Mesenchymal stem cell (in vitro differentiated cells and primary cell): ENCODE measurements at regions not wholly inside any gene's neighbourhood (a gene's known extent, or its start where the extent isn't known, plus 50 kb on each side); places are given as distances from the start of the nearest gene placed in this dataset.

Experiments used
- DNase-seq: peaks from one replicate; pipeline ENCODE4 v3.0.0-alpha.2; 2013
- H2AFZ ChIP-seq: one replicate; pipeline ENCODE4 v1.6.1; 2013; ENCODE audit warnings: low read depth, mild to moderate bottlenecking, control low read depth, inconsistent platforms, low read length, moderate library complexity
- H2AK5ac ChIP-seq: 2 replicates; pipeline ENCODE4 v1.6.1; 2013; ENCODE audit warnings: low read length, moderate library complexity, mild to moderate bottlenecking, inconsistent platforms; ENCODE audit not compliant: severe bottlenecking
- H2BK120ac ChIP-seq: one replicate; pipeline ENCODE4 v1.6.1; 2013; ENCODE audit warnings: low read depth, mild to moderate bottlenecking, inconsistent platforms, low read length, moderate library complexity
- H2BK12ac ChIP-seq, 2 experiments: one replicate each; pipeline ENCODE4 v1.6.1; 2013; ENCODE audit warnings: inconsistent platforms in 2 of 2, low read length in 2 of 2, mild to moderate bottlenecking in 2 of 2, moderate library complexity in 2 of 2, control low read depth in 1 of 2
- H2BK15ac ChIP-seq: one replicate; pipeline ENCODE4 v1.6.1; 2013; ENCODE audit warnings: mild to moderate bottlenecking, low read depth, inconsistent platforms; ENCODE audit not compliant: poor library complexity, severe bottlenecking
- H2BK5ac ChIP-seq: 2 replicates; pipeline ENCODE4 v1.6.1; 2013; ENCODE audit warnings: low read depth, mild to moderate bottlenecking, low read length, control low read depth, inconsistent platforms; ENCODE audit not compliant: poor library complexity, severe bottlenecking
- H3K14ac ChIP-seq, 2 experiments: one replicate each; pipeline ENCODE4 v1.6.1; 2013; ENCODE audit warnings: inconsistent platforms in 2 of 2, low read length in 2 of 2, control low read depth in 1 of 2, mild to moderate bottlenecking in 1 of 2, moderate library complexity in 1 of 2
- H3K18ac ChIP-seq, 2 experiments: one replicate each; pipeline ENCODE4 v1.6.1; 2013; ENCODE audit warnings: inconsistent platforms in 2 of 2, low read length in 2 of 2, control low read depth in 1 of 2, low read depth in 1 of 2, mild to moderate bottlenecking in 1 of 2
- H3K23ac ChIP-seq, 2 experiments: one replicate each; pipeline ENCODE4 v1.6.1; 2013; ENCODE audit warnings: inconsistent platforms in 2 of 2, low read length in 2 of 2, mild to moderate bottlenecking in 2 of 2, moderate library complexity in 2 of 2, control low read depth in 1 of 2
- H3K27ac ChIP-seq: 2 replicates; pipeline ENCODE4 v1.5.1; 2013; ENCODE audit warnings: mild to moderate bottlenecking, moderate library complexity, low read length, control low read depth, inconsistent platforms; ENCODE audit not compliant: poor library complexity, severe bottlenecking
- H3K27me3 ChIP-seq, 2 experiments: 2 replicates each; pipeline versions ENCODE4 v1.6.1 to v1.7.0; 2013; ENCODE audit warnings: low read length in 2 of 2, mild to moderate bottlenecking in 2 of 2, moderate library complexity in 2 of 2, control low read depth in 1 of 2, inconsistent platforms in 1 of 2; ENCODE audit not compliant: control insufficient read depth in 1 of 2, insufficient read depth in 1 of 2
- H3K36me3 ChIP-seq, 2 experiments: 2 replicates each; pipeline versions ENCODE4 v1.6.1 to v1.7.0; 2013; ENCODE audit warnings: low read length in 2 of 2, control low read depth in 1 of 2, inconsistent platforms in 1 of 2, low read depth in 1 of 2, mild to moderate bottlenecking in 1 of 2; ENCODE audit not compliant: insufficient read depth in 2 of 2, control insufficient read depth in 1 of 2
- H3K4ac ChIP-seq, 2 experiments: one replicate each; pipeline ENCODE4 v1.6.1; 2013; ENCODE audit warnings: inconsistent platforms in 2 of 2, low read length in 2 of 2, mild to moderate bottlenecking in 2 of 2, moderate library complexity in 2 of 2, control low read depth in 1 of 2, low read depth in 1 of 2
- H3K4me1 ChIP-seq: 2 replicates; pipeline ENCODE4 v1.6.1; 2013; ENCODE audit warnings: low read depth, low read length, control low read depth; ENCODE audit not compliant: control insufficient read depth, insufficient read depth
- H3K4me2 ChIP-seq: 2 replicates; pipeline ENCODE4 v1.6.1; 2013; ENCODE audit warnings: low read length, mild to moderate bottlenecking, inconsistent platforms; ENCODE audit not compliant: poor library complexity, severe bottlenecking
- H3K4me3 ChIP-seq, 2 experiments: 2 replicates each; pipeline versions ENCODE4 v1.5.1 to v1.7.0; 2013; ENCODE audit warnings: low read length in 2 of 2, mild to moderate bottlenecking in 2 of 2, control low read depth in 1 of 2, low read depth in 1 of 2; ENCODE audit not compliant: insufficient read depth in 1 of 2
- H3K79me1 ChIP-seq: replicated peaks from 2 replicates; pipeline ENCODE4 v1.6.1; 2013; ENCODE audit warnings: mild to moderate bottlenecking, control low read depth, low read length, inconsistent platforms; ENCODE audit not compliant: poor library complexity, severe bottlenecking
- H3K9ac ChIP-seq: 2 replicates; pipeline ENCODE4 v1.7.0; 2013; ENCODE audit warnings: mild to moderate bottlenecking, low read length, moderate library complexity
- H3K9me3 ChIP-seq: 2 replicates; pipeline ENCODE4 v1.7.0; 2013; ENCODE audit warnings: mild to moderate bottlenecking, low read length; ENCODE audit not compliant: control insufficient read depth
- H4K8ac ChIP-seq: one replicate; pipeline ENCODE4 v1.6.1; 2013; ENCODE audit warnings: inconsistent platforms, mild to moderate bottlenecking, low read length, moderate library complexity
- H4K91ac ChIP-seq: one replicate; pipeline ENCODE4 v1.6.1; 2013; ENCODE audit warnings: mild to moderate bottlenecking, low read length, inconsistent platforms
- WGBS: methylation state at CpG from one replicate; pipeline ENCODE4 v1.1.7; 2013; ENCODE audit warnings: mixed read lengths; 5-methylcytosine and 5-hydroxymethylcytosine counted together

- H3K36me3 ChIP-seq = no peaks in the 10 kb centered on the region
- no peak overlapping the region for H2BK5ac ChIP-seq
- no peak for DNase-seq
- no peaks in the 10 kb centered on the region for H3K79me1 ChIP-seq
- no peak overlapping the region for H3K27ac ChIP-seq
- no peak overlapping the region for H3K23ac ChIP-seq
- 51% methylated on average over 4 of the region's 4 CpGs for WGBS
- H2BK15ac ChIP-seq = no peak overlapping the region
- H2AFZ ChIP-seq = no peak overlapping the region
- no peak overlapping the region for H3K18ac ChIP-seq
- no peak overlapping the region for H3K9ac ChIP-seq
- no peak overlapping the region for H2BK12ac ChIP-seq
- no peak overlapping the region for H3K4ac ChIP-seq
- H3K4me1 ChIP-seq = no peaks in the 10 kb centered on the region
- H3K9me3 ChIP-seq = peaks cover 2% of the 10 kb centered on the region
- H3K4me3 ChIP-seq = no peak overlapping the region
- H2BK120ac ChIP-seq = no peak overlapping the region
- H3K4me2 ChIP-seq = no peak overlapping the region
- no peak overlapping the region for H2AK5ac ChIP-seq
- no peaks in the 10 kb centered on the region for H3K27me3 ChIP-seq
- no peak overlapping the region for H4K91ac ChIP-seq
- H4K8ac ChIP-seq = no peak overlapping the region
- no peak overlapping the region for H3K14ac ChIP-seq
Observed at GRCh38 chr15:31733424-31733823, 296.9 kb upstream of the CHRNA7 start.

DNA sequence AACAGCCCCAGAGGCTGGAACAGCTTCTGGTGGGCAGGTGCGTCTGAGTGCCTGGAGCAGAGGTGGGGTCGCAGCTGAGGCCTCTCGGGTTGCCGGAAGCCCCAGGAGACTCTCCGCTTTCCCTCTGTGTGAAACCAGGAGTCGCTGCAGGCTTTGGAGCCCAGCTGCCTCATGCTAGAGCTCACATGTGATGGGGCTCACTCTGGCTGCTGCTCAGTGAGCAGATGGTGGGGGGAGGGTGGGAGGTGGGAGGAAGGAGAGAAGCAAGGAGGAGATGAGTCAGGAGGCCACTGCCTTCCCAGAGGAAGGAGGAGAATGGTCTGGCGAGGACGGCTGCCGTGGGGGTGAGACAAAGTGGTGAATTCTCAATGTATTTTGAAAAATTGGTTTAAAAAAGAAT, 290.1 kb upstream of the CHRNA7 start:
- WGBS = 51% methylated on average over 9 of the region's 9 CpGs
- Histone ChIP-seq H2BK15ac (no peak overlapping the region), H3K23ac (no peak overlapping the region), H3K9me3 (peaks cover 22% of the 10 kb centered on the region), H3K36me3 (no peaks in the 10 kb centered on the region), H4K8ac (no peak overlapping the region), H3K14ac (no peak overlapping the region), H3K4me2 (no peak overlapping the region), H2BK120ac (no peak overlapping the region), H3K4me3 (no peak overlapping the region), H2BK12ac (no peak overlapping the region), H2BK5ac (no peak overlapping the region), H4K91ac (no peak overlapping the region), H2AK5ac (no peak overlapping the region), H3K27ac (no peak overlapping the region), H3K4me1 (no peaks in the 10 kb centered on the region), H3K27me3 (no peaks in the 10 kb centered on the region), H2AFZ (no peak overlapping the region), H3K4ac (no peak overlapping the region), H3K18ac (no peak overlapping the region), H3K79me1 (no peaks in the 10 kb centered on the region), H3K9ac (no peak overlapping the region)
- no peak for DNase-seq

- Histone ChIP-seq H3K9ac (no peak overlapping the region), H3K4me2 (no peak overlapping the region), H2BK15ac (no peak overlapping the region), H3K23ac (no peak overlapping the region), H3K9me3 (peaks cover 20% of the 10 kb centered on the region), H3K79me1 (no peaks in the 10 kb centered on the region), H2BK12ac (no peak overlapping the region), H2BK5ac (no peak overlapping the region), H3K18ac (no peak overlapping the region), H4K8ac (no peak overlapping the region), H3K27me3 (no peaks in the 10 kb centered on the region), H3K27ac (no peak overlapping the region), H3K4me1 (no peaks in the 10 kb centered on the region), H2BK120ac (no peak overlapping the region), H3K14ac (no peak overlapping the region), H3K4ac (no peak overlapping the region), H2AFZ (no peak overlapping the region), H3K4me3 (no peak overlapping the region), H4K91ac (no peak overlapping the region), H3K36me3 (no peaks in the 10 kb centered on the region), H2AK5ac (no peak overlapping the region)
- no peak for DNase-seq
Observed at GRCh38 chr15:31745841-31746240, 284.5 kb upstream of the CHRNA7 start.

GRCh38 chr15:31752065-31752762, 278.1 kb upstream of the CHRNA7 start:
- H2AK5ac ChIP-seq = no peak overlapping the region
- H3K9ac ChIP-seq = no peak overlapping the region

More at GRCh38 chr15:31752065-31752762, 278.1 kb upstream of the CHRNA7 start:
- H3K27me3 ChIP-seq = no peaks in the 10 kb centered on the region
- no peak overlapping the region for H3K14ac ChIP-seq
- no peak overlapping the region for H3K23ac ChIP-seq
- H3K4me2 ChIP-seq = no peak overlapping the region
- no peaks in the 10 kb centered on the region for H3K79me1 ChIP-seq
- no peak overlapping the region for H2BK5ac ChIP-seq
- WGBS = 58% methylated on average over 1 of the region's 2 CpGs
- H3K4me1 ChIP-seq = no peaks in the 10 kb centered on the region
- no peak for DNase-seq
- no peak overlapping the region for H2BK120ac ChIP-seq
- no peak overlapping the region for H3K4ac ChIP-seq
- H4K8ac ChIP-seq = no peak overlapping the region
- no peak overlapping the region for H2AFZ ChIP-seq
- no peak overlapping the region for H3K4me3 ChIP-seq
- no peak overlapping the region for H2BK15ac ChIP-seq
- no peak overlapping the region for H2BK12ac ChIP-seq
- no peak overlapping the region for H3K27ac ChIP-seq
- H3K18ac ChIP-seq = no peak overlapping the region
- no peak overlapping the region for H4K91ac ChIP-seq
- no peaks in the 10 kb centered on the region for H3K9me3 ChIP-seq
- H3K36me3 ChIP-seq = no peaks in the 10 kb centered on the region
